HG02840 (cell line): ENCODE measurements at regions not wholly inside any gene's neighbourhood (a gene's known extent, or its start where the extent isn't known, plus 50 kb on each side); places are given as distances from the start of the nearest gene placed in this dataset.
"Not testable (repeated sequence)": the region's sequence is repeated elsewhere in the genome, so short reads cannot be mapped to it uniquely, and the experiment has no call there.

ENCODE experiments used
- ATAC-seq: cut with Tn5 transposase; IDR thresholded peaks from one replicate; pipeline ENCODE4 v1.9.1; 2021; ENCODE audit warnings: mild to moderate bottlenecking, moderate library complexity, moderate number of reproducible peaks; ENCODE audit not compliant: unreplicated experiment, low FRiP score

DNA sequence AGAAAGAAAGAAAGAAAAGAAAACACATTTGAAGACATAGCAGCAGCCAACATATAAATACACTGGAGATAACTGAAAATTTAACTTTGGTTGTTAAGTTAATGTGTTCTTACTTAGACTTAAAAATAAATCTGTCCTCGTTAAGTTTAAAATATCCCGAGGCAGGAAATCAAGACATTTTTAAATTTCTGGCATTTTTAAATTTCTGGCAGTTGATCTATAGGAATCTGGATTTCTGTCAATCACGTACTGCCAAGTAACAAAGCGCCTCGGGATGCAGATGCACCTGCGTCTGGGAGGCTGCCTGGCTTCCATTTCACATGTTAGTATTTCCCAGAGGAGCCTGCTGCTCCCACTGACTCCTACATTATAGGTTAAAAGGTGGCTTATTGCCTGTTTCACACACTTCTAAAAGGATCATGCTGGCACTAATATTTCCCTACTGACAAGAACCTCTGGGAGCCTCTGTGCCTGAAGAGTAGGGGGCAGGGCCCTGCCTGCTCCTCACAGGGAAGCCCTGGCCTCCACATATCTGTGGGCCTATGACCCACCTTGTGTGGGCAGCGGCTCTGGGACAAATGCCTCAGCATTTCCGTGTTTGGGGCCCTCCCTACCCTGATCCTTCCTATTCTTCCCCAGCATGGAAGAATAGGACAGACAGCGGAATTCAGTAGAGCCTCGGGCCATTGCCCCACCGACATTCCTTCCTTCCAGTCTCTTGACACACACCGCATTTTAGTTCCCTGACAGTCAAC lies 62.8 kb upstream of the ATP12A start:
- no peak for ATAC-seq

DNA sequence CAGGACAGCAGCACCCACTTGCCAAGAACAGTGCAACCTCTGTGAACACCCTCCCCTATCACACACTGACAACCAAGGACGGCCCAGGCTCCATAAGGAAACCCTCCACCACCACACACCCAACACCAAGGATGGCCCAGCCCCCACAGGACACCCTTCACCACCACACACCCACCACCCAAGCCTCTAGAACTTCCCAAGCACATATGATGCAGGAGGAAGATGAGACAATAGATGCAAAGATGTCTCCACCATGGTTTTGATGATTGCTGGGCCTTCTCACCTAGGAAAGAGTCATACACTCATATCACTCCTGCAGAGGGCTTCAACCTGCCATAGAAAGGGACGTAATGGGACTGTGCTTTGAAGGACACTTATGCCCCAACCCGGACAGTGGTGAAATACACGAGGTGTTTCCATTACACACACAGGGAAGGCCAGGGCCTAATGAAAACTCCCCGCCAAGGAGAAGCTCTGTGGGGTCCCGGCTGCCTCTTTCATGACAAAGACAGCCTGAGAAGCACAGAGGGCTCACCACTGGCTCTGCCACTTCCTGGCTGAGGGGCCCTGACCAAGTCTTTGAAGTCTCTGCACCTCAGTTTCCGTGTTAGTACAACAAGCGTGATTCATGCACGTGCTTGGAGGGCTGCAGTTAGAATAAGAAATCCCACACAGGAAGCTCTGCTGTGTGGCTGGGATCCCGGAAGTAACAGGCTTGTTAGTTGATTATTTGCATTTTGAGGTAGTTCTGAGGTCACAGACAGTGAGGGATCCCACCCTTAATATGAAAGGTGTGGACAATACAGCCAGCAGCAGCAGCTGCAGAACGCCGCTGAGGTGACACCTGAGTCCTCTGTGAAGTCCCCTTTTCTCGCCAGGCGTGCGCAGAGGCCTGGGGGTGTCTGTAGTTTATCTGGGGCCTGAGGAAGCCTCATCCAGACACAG lies 61.9 kb upstream of the ATP12A start:
- peak; percentile 77 for ATAC-seq

DNA sequence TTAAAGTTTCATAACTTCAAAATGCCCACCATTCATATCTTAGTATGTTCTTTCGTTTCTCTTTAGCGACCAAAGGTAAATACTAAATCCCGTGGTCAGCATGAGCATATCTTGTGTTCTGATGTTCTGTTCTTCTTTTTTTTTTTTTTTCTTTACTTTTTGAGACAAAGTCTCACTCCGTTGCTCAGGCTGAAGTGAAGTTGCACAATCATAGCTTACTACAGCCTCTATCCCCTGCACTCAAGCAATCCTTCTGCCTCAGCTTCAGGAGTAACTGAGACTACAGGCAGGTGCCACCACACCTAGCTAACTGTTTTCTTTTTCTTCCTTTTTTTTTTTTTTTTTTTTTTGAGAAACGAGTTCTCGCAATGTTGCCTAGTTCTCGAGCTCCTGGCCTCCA lies 60.9 kb upstream of the ATP12A start:
- no peak for ATAC-seq

DNA sequence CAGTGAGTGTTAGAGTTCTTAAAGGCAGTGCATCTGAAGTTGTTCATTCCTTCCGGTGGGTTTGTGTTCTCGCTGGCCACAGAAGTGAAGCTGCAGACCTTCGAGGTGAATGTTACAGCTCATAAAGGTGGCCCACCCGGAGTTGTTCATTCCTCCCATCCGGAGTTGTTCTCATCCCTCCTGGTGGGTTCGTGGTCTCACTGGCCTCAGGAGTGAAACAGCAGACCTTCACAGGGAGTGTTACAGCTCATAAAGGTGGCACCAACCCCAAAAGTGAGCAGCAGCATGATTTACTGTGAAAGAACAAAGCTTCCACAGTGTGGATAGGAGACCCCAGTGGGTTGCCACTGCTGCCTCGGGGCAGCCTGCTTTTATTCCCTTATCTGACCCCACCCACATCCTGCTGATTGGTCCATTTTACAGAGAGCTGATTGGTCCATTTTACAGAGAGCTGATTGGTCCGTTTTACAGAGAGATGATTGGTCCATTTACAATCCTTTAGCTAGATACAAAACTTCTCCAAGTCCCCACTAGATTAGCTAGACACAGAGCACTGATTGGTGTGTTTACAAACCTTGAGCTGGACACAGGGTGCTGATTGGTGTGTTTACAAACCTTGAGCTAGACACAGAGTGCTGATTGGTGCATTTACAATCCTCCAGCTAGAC lies 57.6 kb upstream of the ATP12A start:
- not testable (repeated sequence) for ATAC-seq

DNA sequence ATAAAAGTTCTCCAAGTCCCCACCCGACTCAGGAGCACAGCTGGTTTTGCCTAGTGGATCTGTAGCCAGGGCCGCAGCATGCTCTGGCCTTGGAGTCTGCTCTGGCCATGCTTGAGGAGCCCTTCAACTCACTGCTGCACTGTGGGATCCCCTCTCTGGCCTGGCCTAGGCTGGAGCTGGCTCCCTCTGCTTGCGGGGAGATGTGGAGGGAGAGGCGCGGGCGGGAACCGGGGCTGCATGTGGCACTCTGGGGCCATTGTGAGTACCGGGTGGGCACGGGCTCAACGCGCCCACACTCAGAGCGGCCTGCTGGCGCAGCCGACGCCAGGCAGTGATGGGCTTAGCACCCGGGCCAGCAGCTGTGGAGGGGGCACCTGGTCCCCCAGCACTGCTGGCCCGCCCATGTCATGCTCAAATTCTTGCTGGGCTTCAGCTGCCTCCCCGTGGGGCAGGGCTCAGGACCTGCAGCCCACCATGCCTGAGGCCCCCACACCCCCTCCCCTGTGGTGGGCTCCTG lies 57.0 kb upstream of the ATP12A start:
- no peak for ATAC-seq

DNA sequence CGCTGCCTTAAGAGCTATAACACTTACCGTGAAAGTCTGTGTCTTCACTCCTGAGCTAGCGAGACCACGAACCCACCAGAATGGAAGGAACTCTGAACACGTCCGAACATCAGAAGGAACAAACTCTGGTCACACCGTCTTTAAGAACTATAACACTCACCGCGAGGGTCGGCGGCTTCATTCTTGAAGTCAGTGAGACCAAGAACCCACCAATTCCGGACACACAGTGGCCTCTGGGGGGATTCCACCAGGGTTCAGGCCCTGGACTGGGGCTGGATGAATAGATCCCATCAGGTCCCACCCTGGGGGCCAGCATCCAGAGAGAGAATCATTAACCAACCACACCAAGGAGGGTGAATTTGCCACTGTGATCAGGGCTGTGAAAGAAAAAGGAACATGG lies 55.8 kb upstream of the ATP12A start:
- no peak for ATAC-seq

DNA sequence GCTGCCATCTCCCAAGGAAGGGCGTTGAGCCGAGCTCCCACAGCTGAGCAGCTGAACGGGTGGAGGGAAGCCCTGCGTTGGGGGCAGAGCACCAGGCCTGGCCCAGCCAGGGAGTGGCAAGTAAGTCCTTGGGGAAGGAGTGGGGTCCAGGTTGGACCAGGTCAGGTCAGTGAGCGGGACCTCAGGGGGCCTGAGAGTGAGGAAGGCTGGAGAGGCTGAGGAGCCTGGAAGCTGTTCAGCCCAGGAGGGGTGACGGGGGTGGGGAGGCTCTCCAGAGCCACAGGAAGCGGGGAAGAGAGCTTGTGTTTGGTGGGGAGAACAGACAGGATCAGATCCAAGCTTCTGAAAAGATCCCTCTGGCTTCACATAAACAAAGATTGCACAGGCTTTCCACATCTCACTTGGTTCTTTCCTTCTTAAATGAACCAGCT lies 55.4 kb upstream of the ATP12A start:
- ATAC-seq = no peak

DNA sequence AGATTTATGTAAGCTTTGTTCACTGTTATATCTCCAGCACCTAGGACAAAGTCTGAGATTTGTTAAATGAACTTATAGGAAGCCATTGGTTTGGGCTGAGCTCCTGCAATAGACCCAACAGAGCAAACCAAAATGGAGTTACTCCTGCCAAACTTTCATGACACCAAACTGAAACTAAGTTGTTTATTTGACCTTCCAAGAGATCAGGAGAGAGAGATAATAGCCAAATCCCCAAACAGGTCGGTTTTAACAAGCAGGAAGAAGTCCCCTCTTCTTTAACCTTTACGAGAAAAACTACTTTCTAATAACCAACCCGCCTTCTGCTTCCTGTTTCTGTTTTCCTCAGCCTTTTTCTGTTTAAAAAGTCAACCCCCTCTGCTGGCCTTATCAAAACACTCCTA lies 54.9 kb upstream of the ATP12A start:
- ATAC-seq = no peak

DNA sequence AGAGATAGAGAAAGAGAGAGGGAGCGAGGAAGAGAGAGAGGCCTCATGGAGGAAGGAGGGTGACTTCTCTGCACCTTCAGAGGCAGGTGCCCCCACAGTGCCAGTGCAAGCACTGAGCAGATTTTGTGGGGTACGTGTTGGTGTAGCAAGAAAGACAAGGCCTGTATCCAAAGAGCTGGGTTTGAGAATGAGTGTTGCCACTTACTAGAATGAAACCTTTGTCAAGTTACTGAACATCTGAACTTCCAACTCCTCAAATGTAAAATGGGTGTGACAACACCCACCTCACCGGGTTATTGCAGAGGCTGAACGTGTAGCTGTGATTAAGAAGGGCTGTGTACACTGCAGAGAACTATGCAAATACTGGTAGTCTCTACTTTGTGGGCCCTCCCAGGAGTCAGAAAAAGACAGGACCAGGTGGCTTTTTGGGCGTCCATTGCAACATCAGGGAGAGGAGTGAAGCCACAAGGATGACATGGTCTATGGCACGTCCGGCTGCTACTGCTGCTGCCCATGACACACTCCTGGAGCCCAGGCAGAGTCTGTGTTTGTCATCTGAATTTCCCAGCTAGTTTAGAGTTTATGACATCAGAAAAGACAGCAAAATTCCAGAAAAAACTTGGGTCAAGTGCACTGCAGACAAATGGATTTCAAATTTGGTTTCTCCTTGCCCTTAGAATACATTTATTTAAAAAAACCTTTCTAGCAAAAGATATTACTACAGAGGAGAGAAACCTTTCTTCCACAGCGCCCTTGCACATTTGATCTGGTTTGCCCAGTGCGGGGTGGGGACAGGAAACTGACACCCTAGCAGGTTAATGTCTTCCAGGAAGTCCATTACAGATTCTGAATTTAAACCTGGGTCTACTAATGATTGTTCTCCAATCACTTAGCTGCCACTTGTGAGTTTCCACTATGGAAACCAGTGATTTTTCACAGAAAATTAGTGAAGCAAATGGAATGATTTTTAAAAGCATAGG lies 54.0 kb upstream of the ATP12A start:
- no peak for ATAC-seq

DNA sequence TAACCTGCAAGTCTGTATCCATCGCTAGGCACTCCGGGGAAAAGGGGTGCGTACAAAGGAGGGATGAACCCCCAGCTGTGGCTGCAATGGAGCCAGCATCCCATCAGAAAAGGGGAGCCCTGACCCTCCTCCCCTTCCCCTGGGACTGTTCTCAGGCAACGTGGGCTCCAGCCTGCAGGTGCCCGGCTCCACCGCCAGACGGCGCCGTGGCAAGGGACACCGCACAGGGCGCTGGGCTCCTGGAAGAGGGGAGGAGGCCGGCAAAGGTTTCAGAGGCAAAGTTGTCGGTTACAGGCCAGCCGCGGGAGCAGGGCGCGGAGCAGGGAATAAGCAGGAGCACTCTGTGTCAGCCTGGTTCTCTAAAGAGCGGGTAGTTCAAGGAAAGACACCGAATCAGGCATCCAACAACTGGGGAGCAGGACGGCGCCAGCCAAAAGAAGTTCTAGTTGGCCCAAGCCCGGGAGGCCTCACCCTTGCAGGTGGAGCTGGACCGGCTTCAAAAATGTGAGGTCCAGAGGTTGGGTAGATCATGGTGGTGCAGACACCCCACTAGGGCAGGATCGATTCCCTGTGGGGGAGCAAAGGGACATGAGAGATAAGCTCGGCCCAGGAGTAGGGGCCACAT lies 53.0 kb upstream of the ATP12A start:
- ATAC-seq = no peak

DNA sequence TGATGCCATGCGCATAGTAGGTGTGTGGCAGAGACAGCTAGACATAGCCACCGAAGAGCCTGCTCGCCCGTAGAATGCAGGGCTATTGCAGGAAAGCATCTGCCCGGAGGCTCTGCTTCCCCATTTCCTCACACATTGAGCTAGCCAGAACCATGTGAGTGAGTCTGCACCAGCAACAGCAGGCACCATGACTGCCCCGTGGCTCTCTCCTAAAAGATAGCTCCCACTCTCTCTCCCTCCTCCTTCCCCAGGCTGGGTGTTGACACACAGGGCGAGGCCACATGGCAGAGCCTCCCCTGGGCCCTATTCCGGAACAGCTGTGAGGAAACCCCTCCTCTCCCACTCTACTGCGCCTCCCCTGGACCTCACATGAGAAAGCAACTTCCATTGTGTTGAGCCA lies 52.3 kb upstream of the ATP12A start:
- no peak for ATAC-seq

DNA sequence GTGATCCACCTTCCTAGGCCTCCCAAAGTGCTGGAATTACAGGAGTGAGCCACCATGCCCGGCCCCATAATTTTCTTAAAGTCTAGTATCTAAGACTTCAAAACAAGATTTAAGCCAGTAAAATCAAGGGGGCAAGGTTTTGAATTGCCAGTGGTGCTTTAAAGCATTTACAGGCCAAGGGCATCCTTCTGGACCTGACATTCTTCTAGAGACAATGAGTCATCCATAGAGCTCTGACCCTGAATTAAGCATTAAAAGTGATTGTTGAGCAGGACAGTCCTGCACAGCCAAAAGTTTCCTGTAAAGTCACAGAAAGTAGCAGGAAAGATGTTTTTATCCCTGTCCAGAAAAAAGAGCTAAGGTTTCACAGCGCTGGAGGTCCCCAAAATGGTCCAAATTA lies 50.9 kb upstream of the ATP12A start:
- ATAC-seq = no peak

DNA sequence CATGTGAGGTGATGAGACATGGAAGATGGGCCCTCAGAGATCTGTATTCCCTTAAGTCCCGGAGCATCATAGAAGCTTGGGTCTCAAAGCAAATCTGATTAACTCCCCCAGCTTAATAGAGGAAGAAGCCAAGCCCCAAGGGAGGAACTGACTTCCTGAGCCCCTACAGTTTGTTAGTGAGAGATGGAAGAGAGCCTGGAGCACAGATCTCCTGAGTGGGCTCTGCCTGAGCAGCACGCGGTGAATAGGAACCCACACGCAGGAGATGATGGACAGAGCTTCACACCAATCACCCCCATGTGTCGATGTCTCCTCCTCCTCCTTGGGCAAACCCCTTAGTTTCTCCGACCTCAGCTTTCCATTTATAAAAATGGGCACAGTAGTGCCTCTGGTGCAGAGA lies 50.1 kb upstream of the ATP12A start:
- ATAC-seq = no peak
